Islet of Langerhans (tissue), 1 donor: ENCODE measurements at regions not wholly inside any gene's neighbourhood (a gene's known extent, or its start where the extent isn't known, plus 50 kb on each side); places are given as distances from the start of the nearest gene placed in this dataset.
"Not testable (repeated sequence)": the region's sequence is repeated elsewhere in the genome, so short reads cannot be mapped to it uniquely, and the experiment has no call there.

Experiments
- FAIRE-seq: peaks from one replicate; lab custom pipeline; 2011; peaks lifted over from hg19 to GRCh38; lab: Jason Lieb, UNC

GRCh38 chr1:69082312-69082711 is 485.4 kb upstream of the LRRC7 start:
- no peak for FAIRE-seq

GRCh38 chr1:69086148-69086547 is 481.6 kb upstream of the LRRC7 start:
- no peak for FAIRE-seq

- FAIRE-seq = no peak
Measured at GRCh38 chr1:69088571-69088970, 479.2 kb upstream of the LRRC7 start.

- no peak for FAIRE-seq
Measured at GRCh38 chr1:69090170-69090569, 477.6 kb upstream of the LRRC7 start.

GRCh38 chr1:69090752-69091151 is 477.0 kb upstream of the LRRC7 start:
- FAIRE-seq = no peak

- FAIRE-seq = not testable (repeated sequence)
Measured at GRCh38 chr1:69102058-69102457, 465.7 kb upstream of the LRRC7 start.

- no peak for FAIRE-seq
Measured at GRCh38 chr1:69103213-69103612, 464.5 kb upstream of the LRRC7 start.

GRCh38 chr1:69103705-69104385 is 463.9 kb upstream of the LRRC7 start:
- FAIRE-seq = no peak

- no peak for FAIRE-seq
Measured at GRCh38 chr1:69104894-69105293, 462.8 kb upstream of the LRRC7 start.

- no peak for FAIRE-seq
Measured at GRCh38 chr1:69109277-69109676, 458.4 kb upstream of the LRRC7 start.

GRCh38 chr1:69110851-69111250 is 456.9 kb upstream of the LRRC7 start:
- no peak for FAIRE-seq

GRCh38 chr1:69120126-69120741 is 447.5 kb upstream of the LRRC7 start:
- not testable (repeated sequence) for FAIRE-seq

GRCh38 chr1:69120817-69121216 is 446.9 kb upstream of the LRRC7 start:
- FAIRE-seq = no peak

- FAIRE-seq = no peak
Measured at GRCh38 chr1:69121723-69122122, 446.0 kb upstream of the LRRC7 start.

GRCh38 chr1:69122373-69122772 is 445.3 kb upstream of the LRRC7 start:
- no peak for FAIRE-seq

GRCh38 chr1:69123486-69123885 is 444.2 kb upstream of the LRRC7 start:
- FAIRE-seq = no peak

GRCh38 chr1:69126796-69127195 is 440.9 kb upstream of the LRRC7 start:
- no peak for FAIRE-seq

- FAIRE-seq = no peak
Measured at GRCh38 chr1:69128204-69128603, 439.5 kb upstream of the LRRC7 start.

- no peak for FAIRE-seq
Measured at GRCh38 chr1:69129538-69129937, 438.2 kb upstream of the LRRC7 start.

GRCh38 chr1:69138172-69138571 is 429.6 kb upstream of the LRRC7 start:
- no peak for FAIRE-seq

- FAIRE-seq = no peak
Measured at GRCh38 chr1:69139007-69139406, 428.7 kb upstream of the LRRC7 start.

- no peak for FAIRE-seq
Measured at GRCh38 chr1:69146303-69146702, 421.4 kb upstream of the LRRC7 start.

GRCh38 chr1:69148731-69149130 is 419.0 kb upstream of the LRRC7 start:
- FAIRE-seq = no peak

GRCh38 chr1:69157046-69157756 is 410.5 kb upstream of the LRRC7 start:
- FAIRE-seq = no peak
